ENCODE measurements at regions not wholly inside any gene's neighbourhood (a gene's known extent, or its start where the extent isn't known, plus 50 kb on each side); places are given as distances from the start of the nearest gene placed in this dataset.
"Not testable (repeated sequence)": the region's sequence is repeated elsewhere in the genome, so short reads cannot be mapped to it uniquely, and the experiment has no call there.

- Histone ChIP-seq H3K4me3 (no peak overlapping the region), H3K36me3 (no peaks in the 10 kb centered on the region)
- TF ChIP-seq CTCF (IDR thresholded peaks at IDR 0.05; ENCODE audit: borderline replicate concordance): no peak
These were observed 64.8 kb upstream of the TBC1D3K start for GRCh38 chr17:37859451-37859850.

DNA sequence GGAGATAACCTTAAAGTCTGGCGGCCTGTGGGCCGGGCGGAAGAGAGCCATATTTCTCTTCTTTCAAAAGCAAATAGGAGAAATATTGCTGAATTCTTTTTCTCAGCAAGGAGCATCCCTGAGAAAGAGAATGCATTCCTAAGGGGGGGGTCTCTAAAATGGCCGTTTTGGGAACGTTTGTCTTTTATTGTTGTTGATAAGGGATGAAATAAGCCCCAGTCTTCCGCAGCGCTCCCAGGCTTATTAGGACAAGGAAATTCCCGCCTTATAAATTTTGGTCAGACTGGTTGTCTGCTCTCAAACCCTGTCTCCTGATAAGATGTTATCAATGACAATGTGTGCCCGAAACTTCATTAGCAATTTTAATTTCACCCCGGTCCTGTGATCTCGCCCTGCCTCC, 65.8 kb upstream of the TBC1D3K start:
- H3K4me3 ChIP-seq; H3K36me3 ChIP-seq; H3K27ac ChIP-seq (replicated peaks); DNase-seq; intact Hi-C loops (cut with micrococcal nuclease); H3K4me1 ChIP-seq: not testable (repeated sequence)
- peaks cover 25% of the 10 kb centered on the region for H3K9me3 ChIP-seq (replicated peaks)
- peaks cover 23% of the 10 kb centered on the region for H3K27me3 ChIP-seq (ENCODE audit: low read depth)

More at GRCh38 chr17:37859451-37859850, 64.8 kb upstream of the TBC1D3K start:
- Histone ChIP-seq H3K9me3 (replicated peaks) (peaks cover 25% of the 10 kb centered on the region), H3K4me1 (no peaks in the 10 kb centered on the region), H3K27me3 (ENCODE audit: low read depth) (peaks cover 26% of the 10 kb centered on the region), H3K27ac (replicated peaks) (no peak overlapping the region)
- no peak for DNase-seq
- intact Hi-C loops (cut with micrococcal nuclease): no loop called here

- DNase-seq: no peak
- intact Hi-C loops (cut with micrococcal nuclease): no loop called here
- Histone ChIP-seq H3K4me3 (no peak overlapping the region), H3K36me3 (no peaks in the 10 kb centered on the region), H3K4me1 (no peaks in the 10 kb centered on the region), H3K27ac (replicated peaks) (no peak overlapping the region), H3K9me3 (replicated peaks) (peaks cover 25% of the 10 kb centered on the region), H3K27me3 (ENCODE audit: low read depth) (peaks cover 23% of the 10 kb centered on the region)
- TF ChIP-seq CTCF (IDR thresholded peaks at IDR 0.05; ENCODE audit: borderline replicate concordance): no peak
These were observed 68.0 kb upstream of the TBC1D3K start for GRCh38 chr17:37856245-37856644.

DNA sequence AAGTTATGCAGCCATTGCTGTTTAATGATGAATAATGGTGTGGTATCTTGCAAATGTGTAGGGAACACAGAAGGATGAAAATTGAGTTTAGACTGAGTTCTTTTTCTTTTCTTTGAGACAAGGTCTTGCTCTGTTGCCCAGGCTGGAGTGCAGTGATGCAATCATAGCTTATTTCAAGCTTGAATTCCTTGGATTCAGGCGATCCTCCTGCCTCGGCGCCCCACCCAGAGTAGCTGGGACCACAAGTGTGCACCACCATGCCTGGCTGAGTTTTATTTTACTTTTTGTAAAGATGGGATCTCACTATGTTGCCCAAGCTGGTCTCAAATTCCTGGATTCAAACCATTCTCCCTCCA, 74.6 kb upstream of the TBC1D3K start:
- intact Hi-C loops (cut with micrococcal nuclease): no loop called here
- Histone ChIP-seq H3K36me3 (no peaks in the 10 kb centered on the region), H3K9me3 (replicated peaks) (no peaks in the 10 kb centered on the region), H3K4me3 (no peak overlapping the region), H3K27ac (replicated peaks) (no peak overlapping the region), H3K4me1 (peaks cover under 1% of the 10 kb centered on the region), H3K27me3 (ENCODE audit: low read depth) (peaks cover 40% of the 10 kb centered on the region)
- TF ChIP-seq CTCF (IDR thresholded peaks at IDR 0.05; ENCODE audit: borderline replicate concordance): no peak
- DNase-seq: no peak

- peaks cover 5% of the 10 kb centered on the region for H3K4me1 ChIP-seq
- peaks cover 46% of the 10 kb centered on the region for H3K27me3 ChIP-seq (ENCODE audit: low read depth)
- TF ChIP-seq CTCF (IDR thresholded peaks at IDR 0.05; ENCODE audit: borderline replicate concordance): no peak
- no peaks in the 10 kb centered on the region for H3K36me3 ChIP-seq
- no peak overlapping the region for H3K27ac ChIP-seq (replicated peaks)
- no peak for DNase-seq
- H3K4me3 ChIP-seq: no peak overlapping the region
- H3K9me3 ChIP-seq (replicated peaks): no peaks in the 10 kb centered on the region
- intact Hi-C loops (cut with micrococcal nuclease): no loop called here
These were observed 75.3 kb upstream of the TBC1D3K start for GRCh38 chr17:37848690-37849616.

DNA sequence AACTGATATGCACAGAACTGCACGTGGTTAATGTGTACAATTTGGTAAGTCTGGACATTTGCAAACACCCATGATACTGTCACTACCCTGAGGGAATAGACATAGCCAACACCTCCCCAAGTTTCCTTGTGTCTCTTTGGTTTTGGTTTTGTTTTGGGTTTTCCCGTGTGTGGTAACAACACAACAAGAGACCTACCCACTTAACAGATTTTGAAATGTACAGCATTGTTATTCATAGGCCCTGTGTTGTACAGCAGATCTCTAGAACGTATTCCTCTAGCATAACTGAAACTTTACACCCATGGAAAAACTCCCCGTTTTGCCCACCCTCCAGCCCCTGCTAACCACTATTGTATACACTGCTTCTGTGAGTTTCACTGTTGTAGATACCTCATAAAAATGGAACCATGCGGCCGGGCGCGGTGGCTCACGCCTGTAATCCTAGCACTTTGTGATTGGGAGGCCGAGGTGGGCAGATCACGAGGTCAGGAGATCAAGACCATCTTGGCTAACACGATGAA, 76.3 kb upstream of the TBC1D3K start:
- no peak for TF ChIP-seq CTCF (IDR thresholded peaks at IDR 0.05; ENCODE audit: borderline replicate concordance)
- H3K4me1 ChIP-seq: peaks cover 5% of the 10 kb centered on the region
- H3K27me3 ChIP-seq (ENCODE audit: low read depth): peaks cover 57% of the 10 kb centered on the region
- H3K9me3 ChIP-seq (replicated peaks): no peaks in the 10 kb centered on the region
- DNase-seq: no peak
- intact Hi-C loops (cut with micrococcal nuclease): no loop called here
- no peak overlapping the region for H3K4me3 ChIP-seq
- H3K36me3 ChIP-seq: no peaks in the 10 kb centered on the region
- H3K27ac ChIP-seq (replicated peaks): no peak overlapping the region
